CD4-positive, alpha-beta memory T cell (primary cell): ENCODE measurements at regions not wholly inside any gene's neighbourhood (a gene's known extent, or its start where the extent isn't known, plus 50 kb on each side); places are given as distances from the start of the nearest gene placed in this dataset.

Experiments
- CTCF ChIA-PET: fragments of 350-600 bp; sonication (Branson Sonifier 250); formaldehyde crosslinking; loops from one replicate; lab custom pipeline; 2021; ENCODE audit warnings: inconsistent platforms; ENCODE audit not compliant: partially characterized antibody; lab: Charles Lee
- POLR2A ChIA-PET: fragments of 350-600 bp; sonication (Branson Sonifier 250); formaldehyde crosslinking; loops from one replicate; lab custom pipeline; 2021; ENCODE audit not compliant: partially characterized antibody; lab: Charles Lee
- DNase-seq, 5 donors: peaks; one replicate each; pipeline versions ENCODE4 v3.0.0 to v3.0.0-alpha.2; 2020 to 2022; ENCODE audit warnings: mixed read lengths in 1 of 5
- H3K27ac ChIP-seq: one replicate; pipeline ENCODE4 v1.7.0; 2013; ENCODE audit warnings: low read depth, low read length
- H3K27me3 ChIP-seq: 2 replicates; pipeline ENCODE4 v1.7.0; 2013; ENCODE audit warnings: mild to moderate bottlenecking, low read length, moderate library complexity; ENCODE audit not compliant: insufficient read depth
- H3K36me3 ChIP-seq: 2 replicates; pipeline ENCODE4 v1.7.0; 2013; ENCODE audit warnings: mild to moderate bottlenecking, low read length, moderate library complexity; ENCODE audit not compliant: insufficient read depth
- H3K4me1 ChIP-seq: 2 replicates; pipeline ENCODE4 v1.7.0; 2013; ENCODE audit warnings: mild to moderate bottlenecking, low read length, moderate library complexity; ENCODE audit not compliant: insufficient read depth
- H3K4me3 ChIP-seq, 2 donors: one replicate each; pipeline ENCODE4 v1.7.0; 2013; ENCODE audit warnings: low read length in 2 of 2, mild to moderate bottlenecking in 1 of 2
- H3K9me3 ChIP-seq, 2 donors: one replicate each; pipeline ENCODE4 v1.7.0; 2013; ENCODE audit warnings: low read length in 2 of 2, control low read depth in 1 of 2; ENCODE audit not compliant: control insufficient read depth in 1 of 2
- H3K27ac Mint-ChIP-seq, 7 donors: one replicate each; pipeline ENCODE4 v1.8.0; 2020 to 2021; ENCODE audit warnings: mixed read lengths in 7 of 7, mild to moderate bottlenecking in 6 of 7, inconsistent platforms in 3 of 7, moderate library complexity in 3 of 7
- H3K27me3 Mint-ChIP-seq, 2 donors: one replicate each; pipeline ENCODE4 v1.8.0; 2020 to 2021; ENCODE audit warnings: mixed read lengths in 2 of 2
- H3K36me3 Mint-ChIP-seq, 2 donors: one replicate each; pipeline ENCODE4 v1.8.0; 2020 to 2021; ENCODE audit warnings: mixed read lengths in 2 of 2, inconsistent platforms in 1 of 2, mild to moderate bottlenecking in 1 of 2
- H3K4me1 Mint-ChIP-seq, 4 donors: one replicate each; pipeline ENCODE4 v1.8.0; 2020 to 2021; ENCODE audit warnings: mixed read lengths in 4 of 4, mild to moderate bottlenecking in 1 of 4
- H3K4me3 Mint-ChIP-seq, 8 donors: one replicate each; pipeline ENCODE4 v1.8.0; 2020 to 2021; ENCODE audit warnings: mixed read lengths in 8 of 8, mild to moderate bottlenecking in 7 of 8, moderate library complexity in 6 of 8, inconsistent platforms in 3 of 8
- H3K9me3 Mint-ChIP-seq, 8 donors: one replicate each; pipeline ENCODE4 v1.8.0; 2020 to 2021; ENCODE audit warnings: mixed read lengths in 8 of 8, mild to moderate bottlenecking in 5 of 8, inconsistent platforms in 3 of 8, moderate library complexity in 1 of 8
- intact Hi-C: fragments of 100-400 bp; cut with micrococcal nuclease; formaldehyde crosslinking; loops from one replicate; pipeline ENCODE4 v1.15.1; 2023

- no peaks in the 10 kb centered on the region for H3K4me1 ChIP-seq
- H3K27me3 Mint-ChIP-seq: peaks cover 17 to 26% of the 10 kb centered on the region in 2 donors
- H3K4me1 Mint-ChIP-seq: no peaks in the 10 kb centered on the region
- H3K27me3 ChIP-seq: no peaks in the 10 kb centered on the region
- ChIA-PET POLR2A (no interaction called here), CTCF (interaction anchor here (0.9 kb wide), 1 partner anchor 56 kb away, joined by 3 read pairs; no protein-coding TSS in a partner anchor)
- intact Hi-C loops: no loop called here
- H3K9me3 Mint-ChIP-seq: no peaks in the 10 kb centered on the region
- no peak overlapping the region for H3K4me3 Mint-ChIP-seq
- H3K4me3 ChIP-seq: no peak overlapping the region
- no peaks in the 10 kb centered on the region for H3K9me3 ChIP-seq
- H3K27ac ChIP-seq: no peak overlapping the region
- DNase-seq: no peak
- H3K36me3 Mint-ChIP-seq: no peaks in the 10 kb centered on the region
- no peaks in the 10 kb centered on the region for H3K36me3 ChIP-seq
- no peak overlapping the region for H3K27ac Mint-ChIP-seq
These were observed 70.1 kb upstream of the RAPGEF1 start for GRCh38 chr9:131809941-131810344.

DNA sequence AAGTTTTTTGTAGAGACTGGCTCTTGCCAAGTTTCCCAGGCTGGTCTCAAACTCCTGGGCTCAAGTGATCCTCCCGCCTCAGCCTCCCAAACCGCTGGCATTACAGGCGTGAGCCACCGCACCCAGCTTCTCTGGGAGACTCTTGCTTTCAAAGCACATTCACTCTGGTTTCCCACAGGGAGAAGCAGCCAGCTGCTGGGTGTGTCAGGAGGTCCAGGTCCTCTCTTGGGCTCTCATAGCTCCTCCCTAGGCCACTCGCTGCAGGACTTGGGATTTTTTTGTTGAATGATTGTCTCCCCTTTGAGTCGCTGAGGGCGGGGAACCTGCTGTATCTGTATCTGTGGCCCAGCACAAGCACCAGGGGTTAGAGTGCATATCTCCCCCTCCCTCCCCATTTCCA lies 68.4 kb upstream of the RAPGEF1 start:
- H3K27ac Mint-ChIP-seq: no peak overlapping the region
- H3K27ac ChIP-seq: no peak overlapping the region
- no peak for DNase-seq
- CTCF ChIA-PET: no interaction called here
- no peaks in the 10 kb centered on the region for H3K36me3 ChIP-seq
- POLR2A ChIA-PET: no interaction called here
- H3K9me3 ChIP-seq: no peaks in the 10 kb centered on the region
- no peaks in the 10 kb centered on the region for H3K4me1 Mint-ChIP-seq
- no peaks in the 10 kb centered on the region for H3K36me3 Mint-ChIP-seq
- no peak overlapping the region for H3K4me3 ChIP-seq
- H3K4me1 ChIP-seq: no peaks in the 10 kb centered on the region
- H3K9me3 Mint-ChIP-seq: no peaks in the 10 kb centered on the region
- peaks cover 14 to 26% of the 10 kb centered on the region in 2 donors for H3K27me3 Mint-ChIP-seq
- intact Hi-C loops: no loop called here
- no peak overlapping the region for H3K4me3 Mint-ChIP-seq
- no peaks in the 10 kb centered on the region for H3K27me3 ChIP-seq

GRCh38 chr9:131807144-131807983 lies 67.5 kb upstream of the RAPGEF1 start:
- H3K27ac Mint-ChIP-seq: no peak overlapping the region

DNA sequence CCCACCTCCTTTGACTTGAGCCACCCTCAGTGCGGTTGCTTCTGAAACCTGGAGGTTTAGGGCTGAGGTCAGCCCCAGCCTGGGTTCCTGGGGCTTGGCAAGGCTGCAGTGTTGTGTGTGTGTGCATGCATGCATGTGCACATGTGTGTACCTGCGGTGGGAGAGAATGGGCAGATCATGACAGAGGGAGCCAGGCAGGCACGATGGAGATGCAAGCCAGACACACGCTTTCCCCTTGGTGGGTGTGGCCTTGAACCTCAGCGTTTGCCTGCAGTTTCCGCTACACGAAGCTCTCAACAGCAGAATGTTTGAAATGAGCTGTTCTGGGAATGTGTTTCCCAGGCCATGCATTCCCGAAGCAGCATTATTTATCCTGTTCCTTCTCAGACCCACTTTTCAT lies 65.9 kb upstream of the RAPGEF1 start:
- Histone ChIP-seq H3K4me1 (no peaks in the 10 kb centered on the region), H3K27me3 (no peaks in the 10 kb centered on the region), H3K9me3 (no peaks in the 10 kb centered on the region), H3K4me3 (no peak overlapping the region), H3K27ac (no peak overlapping the region), H3K36me3 (no peaks in the 10 kb centered on the region)
- Mint-ChIP-seq H3K9me3 (no peaks in the 10 kb centered on the region), H3K27ac (no peak overlapping the region), H3K36me3 (no peaks in the 10 kb centered on the region), H3K4me1 (no peaks in the 10 kb centered on the region), H3K4me3 (no peak overlapping the region), H3K27me3 (peaks cover 7 to 21% of the 10 kb centered on the region in 2 donors)
- POLR2A ChIA-PET: no interaction called here
- intact Hi-C loops: no loop called here
- no peak for DNase-seq
- CTCF ChIA-PET: no interaction called here

More at GRCh38 chr9:131807144-131807983, 67.5 kb upstream of the RAPGEF1 start:
- no peaks in the 10 kb centered on the region for H3K9me3 ChIP-seq
- H3K27ac ChIP-seq: no peak overlapping the region
- Mint-ChIP-seq H3K4me1 (no peaks in the 10 kb centered on the region), H3K9me3 (no peaks in the 10 kb centered on the region), H3K4me3 (no peak overlapping the region), H3K36me3 (no peaks in the 10 kb centered on the region), H3K27me3 (peaks cover 15 to 23% of the 10 kb centered on the region in 2 donors)
- H3K27me3 ChIP-seq: no peaks in the 10 kb centered on the region
- ChIA-PET POLR2A (no interaction called here), CTCF (no interaction called here)
- no peaks in the 10 kb centered on the region for H3K36me3 ChIP-seq
- H3K4me1 ChIP-seq: no peaks in the 10 kb centered on the region
- no peak for DNase-seq
- intact Hi-C loops: no loop called here
- no peak overlapping the region for H3K4me3 ChIP-seq

DNA sequence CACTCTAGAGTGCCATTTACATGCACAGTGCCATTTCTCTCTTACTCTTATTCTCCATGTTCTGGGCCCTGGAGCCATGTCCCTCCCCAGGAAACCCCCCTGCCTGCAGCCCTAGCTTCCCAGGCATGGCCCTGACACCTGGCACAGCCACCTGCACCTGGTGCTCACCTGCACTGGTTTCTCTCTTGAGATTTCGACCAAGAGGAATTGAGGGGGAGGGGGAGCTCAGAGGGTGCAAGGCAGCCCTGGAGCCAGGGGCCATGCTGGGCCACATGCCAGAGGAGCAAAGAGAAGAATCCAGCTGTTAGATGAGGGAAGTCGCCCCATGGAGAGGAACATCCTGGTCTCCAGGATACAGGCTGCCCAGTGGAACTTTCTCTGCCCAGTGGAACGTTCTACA lies 65.0 kb upstream of the RAPGEF1 start:
- POLR2A ChIA-PET: no interaction called here
- peaks cover 7 to 27% of the 10 kb centered on the region in 2 donors for H3K27me3 Mint-ChIP-seq
- no peak overlapping the region for H3K27ac Mint-ChIP-seq

DNA sequence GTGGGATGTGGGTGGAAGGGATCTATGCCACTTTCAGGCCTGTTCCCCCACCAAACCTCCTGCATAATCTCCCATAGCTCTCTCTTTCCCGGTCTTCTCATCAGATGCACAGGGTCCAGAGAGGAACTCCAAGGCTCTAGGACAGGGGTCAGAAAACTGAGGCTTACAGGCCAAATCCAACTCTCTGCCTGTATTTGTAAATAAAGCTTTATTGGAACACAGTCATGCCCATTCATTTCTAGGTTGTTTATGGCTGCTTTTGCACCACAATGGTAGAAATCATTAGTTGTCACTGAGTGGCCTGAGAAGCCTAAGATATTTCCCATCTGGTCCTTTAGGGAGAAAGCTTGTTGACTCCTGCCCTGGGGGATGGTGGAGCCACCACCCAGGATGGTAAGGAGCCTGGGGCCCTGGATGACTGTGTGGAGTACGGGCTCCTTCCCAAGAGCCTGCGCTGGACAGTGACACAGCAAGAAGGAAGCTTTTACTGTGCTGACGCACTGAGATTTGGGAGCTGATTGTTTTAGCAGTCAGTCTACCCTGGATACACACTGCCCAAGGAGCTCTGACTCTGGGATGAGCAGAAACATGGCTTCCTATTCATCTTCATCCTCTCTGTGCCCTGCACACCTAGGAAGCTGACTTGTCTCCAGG lies 64.0 kb upstream of the RAPGEF1 start:
- ChIA-PET POLR2A (no interaction called here), CTCF (no interaction called here)
- intact Hi-C loops: no loop called here
- Mint-ChIP-seq H3K27ac (no peak overlapping the region), H3K27me3 (peaks cover 7 to 27% of the 10 kb centered on the region in 2 donors), H3K36me3 (no peaks in the 10 kb centered on the region), H3K9me3 (peaks cover 0 to 4% (median 0%) of the 10 kb centered on the region in 8 donors), H3K4me1 (no peaks in the 10 kb centered on the region), H3K4me3 (no peak overlapping the region)
- H3K36me3 ChIP-seq: no peaks in the 10 kb centered on the region
- H3K4me1 ChIP-seq: no peaks in the 10 kb centered on the region
- no peak overlapping the region for H3K27ac ChIP-seq
- no peak for DNase-seq
- H3K27me3 ChIP-seq: no peaks in the 10 kb centered on the region
- no peaks in the 10 kb centered on the region for H3K9me3 ChIP-seq
- no peak overlapping the region for H3K4me3 ChIP-seq

More for the DNA sequence above, 65.0 kb upstream of the RAPGEF1 start:
- CTCF ChIA-PET: no interaction called here
- Mint-ChIP-seq H3K36me3 (no peaks in the 10 kb centered on the region), H3K9me3 (peaks cover 0 to 3% (median 0%) of the 10 kb centered on the region in 8 donors), H3K4me1 (no peaks in the 10 kb centered on the region), H3K4me3 (no peak overlapping the region)
- Histone ChIP-seq H3K9me3 (no peaks in the 10 kb centered on the region), H3K4me3 (no peak overlapping the region), H3K4me1 (no peaks in the 10 kb centered on the region), H3K36me3 (no peaks in the 10 kb centered on the region), H3K27ac (no peak overlapping the region), H3K27me3 (no peaks in the 10 kb centered on the region)
- DNase-seq: no peak
- intact Hi-C loops: no loop called here

GRCh38 chr9:131801810-131802209 lies 61.9 kb upstream of the RAPGEF1 start:
- ChIA-PET CTCF (no interaction called here), POLR2A (no interaction called here)
- H3K4me3 ChIP-seq: no peak overlapping the region
- intact Hi-C loops: no loop called here
- Mint-ChIP-seq H3K4me3 (no peak overlapping the region), H3K9me3 (peaks cover 0 to 8% (median 0%) of the 10 kb centered on the region in 8 donors), H3K27ac (no peak overlapping the region), H3K36me3 (no peaks in the 10 kb centered on the region), H3K4me1 (no peaks in the 10 kb centered on the region), H3K27me3 (peaks cover 7 to 28% of the 10 kb centered on the region in 2 donors)
- no peaks in the 10 kb centered on the region for H3K36me3 ChIP-seq
- no peaks in the 10 kb centered on the region for H3K9me3 ChIP-seq
- no peaks in the 10 kb centered on the region for H3K27me3 ChIP-seq
- no peak for DNase-seq
- no peak overlapping the region for H3K27ac ChIP-seq
- no peaks in the 10 kb centered on the region for H3K4me1 ChIP-seq
